VCaP (cell line): ENCODE measurements at regions not wholly inside any gene's neighbourhood (a gene's known extent, or its start where the extent isn't known, plus 50 kb on each side); places are given as distances from the start of the nearest gene placed in this dataset.

Source experiments
- H3K27ac ChIP-seq: fragments of 450-650 bp; 2 replicates; pipeline ENCODE4 v1.5.1; 2017
- CTCF ChIP-seq: fragments of 450-650 bp; conservative IDR thresholded peaks from 2 replicates; pipeline ENCODE4 v1.5.1; 2017; ENCODE audit warnings: mild to moderate bottlenecking, moderate library complexity

DNA sequence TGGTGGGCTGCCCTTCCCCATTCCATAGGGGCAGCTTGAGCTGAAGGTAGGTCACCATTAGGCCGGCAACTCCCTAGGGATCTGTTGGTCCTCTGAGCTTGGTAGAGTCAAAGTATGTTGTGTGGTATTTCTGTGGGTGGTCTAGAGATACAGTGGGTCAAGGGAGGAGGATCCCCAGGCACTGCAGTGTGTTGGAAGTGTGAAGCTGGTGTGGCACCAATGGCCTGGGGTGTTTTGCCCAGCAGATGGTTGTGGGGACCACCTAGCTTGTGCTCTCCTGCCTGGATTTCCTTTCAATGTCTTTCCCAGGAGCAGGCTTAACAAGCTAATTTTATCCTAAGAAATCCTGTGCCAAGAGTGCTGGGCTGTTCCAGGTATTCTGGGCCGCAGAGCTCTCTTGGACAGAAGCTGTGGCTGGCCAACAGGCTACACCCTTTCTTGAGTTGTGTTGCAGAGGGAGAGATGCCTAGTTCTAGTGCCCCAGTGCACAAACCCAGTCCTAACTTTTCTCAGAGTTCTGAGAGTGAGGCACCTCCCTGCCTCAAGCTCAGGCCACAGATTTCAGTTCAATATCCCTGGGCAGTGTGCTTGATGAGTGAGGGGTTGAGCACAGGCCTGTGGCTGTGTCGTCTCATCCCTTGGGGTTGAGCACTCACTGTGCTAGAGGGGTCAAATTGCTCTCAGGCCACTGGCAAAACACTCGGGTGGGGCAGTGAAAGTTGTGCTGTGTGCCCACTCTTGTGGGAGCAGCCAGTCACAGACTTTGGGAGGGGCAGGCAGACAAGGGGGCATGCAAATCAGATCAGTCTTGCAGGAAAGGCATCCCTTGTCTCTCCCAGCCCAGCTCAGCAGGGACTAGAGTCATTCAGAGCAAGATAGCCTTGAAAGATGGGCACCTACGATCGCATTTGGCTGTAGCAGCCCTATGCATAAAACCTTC, 1806.1 kb upstream of the MIR17HG start:
- H3K27ac ChIP-seq: no peak overlapping the region
- TF ChIP-seq CTCF: no peak

DNA sequence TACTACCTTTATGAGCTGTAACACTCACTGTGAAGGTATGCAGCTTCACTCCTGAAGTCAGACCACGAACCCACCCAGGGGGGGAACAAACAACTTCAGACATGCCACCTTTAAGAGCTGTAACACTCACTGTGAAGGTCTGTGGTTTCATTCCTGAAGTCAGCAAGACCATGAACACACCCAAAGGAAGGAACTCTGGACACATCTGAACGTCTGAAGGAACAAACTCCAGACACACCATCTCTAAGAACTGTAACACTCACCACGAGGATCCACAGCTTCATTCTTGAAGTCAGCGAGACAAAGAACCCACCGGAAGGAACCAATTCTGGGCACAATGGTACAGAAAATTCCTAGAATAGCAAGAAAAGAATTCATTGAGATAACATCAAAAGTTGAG, 1796.5 kb upstream of the MIR17HG start:
- TF ChIP-seq CTCF: no peak
- no peak overlapping the region for H3K27ac ChIP-seq

DNA sequence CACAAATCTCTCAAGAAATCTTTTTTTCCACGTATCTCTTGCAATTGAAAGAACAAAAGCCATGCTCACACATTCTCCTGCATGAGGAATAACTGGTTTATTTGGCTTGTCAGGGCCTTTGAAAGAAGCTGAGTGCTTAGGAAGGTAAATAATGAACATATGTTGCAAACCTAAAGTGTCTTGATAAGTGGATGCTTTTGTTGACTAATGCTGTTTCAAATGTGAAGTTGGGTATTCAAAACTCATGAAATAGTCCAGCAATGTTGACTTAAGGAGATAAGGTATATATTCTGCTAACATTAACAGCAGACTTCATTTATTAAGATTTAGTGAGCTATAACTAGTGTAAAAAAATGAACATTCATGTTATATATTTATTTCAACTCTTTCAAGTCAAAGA, 1792.7 kb upstream of the MIR17HG start:
- no peak overlapping the region for H3K27ac ChIP-seq
- no peak for TF ChIP-seq CTCF

GRCh38 chr13:89565476-89566100, 1781.9 kb upstream of the MIR17HG start:
- no peak for TF ChIP-seq CTCF
- H3K27ac ChIP-seq: no peak overlapping the region

DNA sequence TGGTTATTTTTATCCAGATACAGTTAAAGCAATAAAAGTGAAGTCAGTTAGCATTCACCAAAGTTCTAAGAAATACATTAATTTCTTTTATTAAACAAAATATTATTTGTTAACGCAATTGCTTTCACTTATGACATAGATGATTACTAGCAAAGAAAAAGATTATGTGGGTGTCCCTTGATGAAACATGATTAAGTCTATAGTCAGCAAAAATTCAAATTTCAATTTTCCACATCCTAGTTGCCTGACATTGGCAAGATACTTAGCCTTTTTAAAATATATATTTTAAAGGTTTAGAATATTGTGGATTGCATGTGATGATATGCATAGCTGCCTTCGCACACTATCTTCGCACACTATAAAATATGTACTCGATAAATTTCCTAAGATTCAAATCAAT, 1780.5 kb upstream of the MIR17HG start:
- TF ChIP-seq CTCF: no peak
- H3K27ac ChIP-seq: no peak overlapping the region

DNA sequence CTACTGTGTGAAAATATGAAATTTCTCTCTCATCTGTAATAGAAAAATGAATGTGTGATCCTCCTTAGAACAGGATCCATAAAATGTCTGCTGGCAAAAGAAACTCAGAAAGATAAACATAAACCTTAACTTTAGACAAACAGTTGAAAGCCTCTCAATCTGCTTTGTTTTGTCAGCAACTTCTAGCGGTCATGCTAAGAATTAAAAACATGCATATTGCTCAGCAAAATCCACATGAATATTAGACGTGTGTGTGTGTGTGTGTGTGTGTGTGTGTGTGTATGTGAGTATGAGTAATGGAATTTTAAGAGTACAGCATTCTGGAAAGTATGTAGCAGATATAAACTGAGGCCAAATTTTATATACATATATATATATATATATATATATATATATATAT, 1779.2 kb upstream of the MIR17HG start:
- no peak overlapping the region for H3K27ac ChIP-seq
- TF ChIP-seq CTCF: 0 out of 2 replicates have a peak, but pooled peaks have one; percentile 10

GRCh38 chr13:89568746-89569145, 1778.7 kb upstream of the MIR17HG start:
- TF ChIP-seq CTCF: no peak
- H3K27ac ChIP-seq: no peak overlapping the region
